ENCODE measurements at regions not wholly inside any gene's neighbourhood (a gene's known extent, or its start where the extent isn't known, plus 50 kb on each side); places are given as distances from the start of the nearest gene placed in this dataset.
A peak's percentile ranks its signal among the peaks of the same experiment; 100 is the strongest.
"Not testable (repeated sequence)": the region's sequence is repeated elsewhere in the genome, so short reads cannot be mapped to it uniquely, and the experiment has no call there.

DNA sequence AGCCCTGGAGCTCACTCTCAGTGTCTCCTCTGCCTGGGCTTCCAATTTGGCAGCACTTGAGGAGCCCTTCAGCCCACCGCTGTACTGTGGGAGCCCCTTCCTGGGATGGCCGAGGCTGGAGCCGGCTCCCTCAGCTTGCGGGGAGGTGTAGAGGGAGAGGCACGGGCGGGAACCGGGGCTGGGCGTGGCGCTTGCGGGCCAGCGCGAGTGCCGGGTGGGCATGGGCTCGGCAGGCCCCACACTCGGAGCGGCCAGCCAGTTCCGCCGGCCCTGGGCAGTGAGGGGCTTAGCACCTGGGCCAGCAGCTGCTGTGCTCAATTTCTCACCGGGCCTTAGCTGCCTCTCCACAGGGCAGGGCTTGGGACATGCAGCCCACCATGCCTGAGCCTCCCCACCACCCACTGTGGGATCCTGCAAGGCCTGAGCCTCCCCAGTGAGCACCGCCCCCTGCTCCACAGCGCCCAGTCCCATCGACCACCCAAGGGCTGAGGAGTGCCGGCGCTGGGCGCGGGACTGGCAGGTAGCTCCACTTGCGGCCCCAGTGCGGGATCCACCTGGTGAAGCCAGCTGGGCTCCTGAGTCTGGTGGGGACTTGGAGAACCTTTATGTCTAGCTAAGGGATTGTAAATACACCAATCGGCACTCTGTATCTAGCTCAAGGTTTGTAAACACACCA is 65.1 kb upstream of the ROPN1B start:
- H3K4me1 ChIP-seq (ENCODE audit: control insufficient read depth, insufficient read depth, low read length); H3K9ac ChIP-seq (ENCODE audit: low read depth, low read length); H3K4me3 ChIP-seq (ENCODE audit: low read depth, low read length); H3K9me3 ChIP-seq (ENCODE audit: control insufficient read depth, insufficient read depth, low read length); H3K36me3 ChIP-seq (ENCODE audit: control insufficient read depth, insufficient read depth, low read length); H3K27me3 ChIP-seq (ENCODE audit: control insufficient read depth, insufficient read depth, low read length): not testable (repeated sequence)

GRCh38 chr3:125907279-125907678 is 61.7 kb upstream of the ROPN1B start:
- H3K4me3 ChIP-seq (ENCODE audit: low read depth, low read length); H3K9ac ChIP-seq (ENCODE audit: low read depth, low read length); H3K4me1 ChIP-seq (ENCODE audit: control insufficient read depth, insufficient read depth, low read length); H3K36me3 ChIP-seq (ENCODE audit: control insufficient read depth, insufficient read depth, low read length); H3K27me3 ChIP-seq (ENCODE audit: control insufficient read depth, insufficient read depth, low read length); H3K9me3 ChIP-seq (ENCODE audit: control insufficient read depth, insufficient read depth, low read length): not testable (repeated sequence)

- H3K4me3 ChIP-seq (ENCODE audit: low read depth, low read length); H3K4me1 ChIP-seq (ENCODE audit: control insufficient read depth, insufficient read depth, low read length); H3K36me3 ChIP-seq (ENCODE audit: control insufficient read depth, insufficient read depth, low read length); H3K9ac ChIP-seq (ENCODE audit: low read depth, low read length); H3K27me3 ChIP-seq (ENCODE audit: control insufficient read depth, insufficient read depth, low read length); H3K9me3 ChIP-seq (ENCODE audit: control insufficient read depth, insufficient read depth, low read length): not testable (repeated sequence)
Observed at GRCh38 chr3:125910851-125911250, 58.1 kb upstream of the ROPN1B start.

DNA sequence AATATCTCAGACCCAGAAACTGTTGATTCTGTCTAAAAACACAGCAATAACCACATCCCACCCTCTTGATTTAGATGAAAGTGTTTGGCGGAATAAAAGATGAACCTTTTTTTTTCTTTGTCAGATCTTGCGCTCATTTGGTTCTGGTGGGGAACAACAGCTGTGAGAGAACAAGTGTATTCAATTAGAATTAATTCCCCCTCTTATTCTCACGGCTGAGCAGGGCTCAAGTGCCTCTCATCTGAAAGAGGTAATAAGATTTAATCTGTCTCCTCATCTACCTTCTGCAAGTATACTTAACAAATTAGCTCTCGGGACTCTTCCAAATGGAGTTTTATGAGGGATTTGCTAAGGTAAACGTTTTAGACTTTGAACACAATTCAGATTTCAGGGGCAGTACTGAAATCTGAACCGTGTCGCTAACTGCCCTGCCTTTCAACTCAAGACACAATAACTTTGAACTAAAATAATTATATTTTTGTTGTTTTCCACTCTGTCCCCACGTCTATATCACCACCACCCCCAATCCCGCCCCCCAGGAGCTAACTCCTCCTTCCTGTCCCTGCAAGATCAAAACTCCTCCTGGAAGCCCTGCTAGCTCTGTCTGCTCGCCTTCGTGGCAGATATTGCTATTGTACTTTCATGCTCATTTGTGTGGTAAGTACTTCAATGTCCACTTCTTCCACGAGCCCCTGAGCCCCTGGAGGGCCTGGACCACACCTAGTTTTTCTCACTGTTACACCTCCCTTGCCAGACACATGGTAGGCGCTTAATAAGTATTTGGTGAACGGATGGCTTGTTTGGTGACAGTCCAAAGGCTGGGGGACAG is 54.2 kb upstream of the ROPN1B start:
- H3K9me3 ChIP-seq (ENCODE audit: control insufficient read depth, insufficient read depth, low read length); H3K4me1 ChIP-seq (ENCODE audit: control insufficient read depth, insufficient read depth, low read length); H3K9ac ChIP-seq (ENCODE audit: low read depth, low read length); H3K36me3 ChIP-seq (ENCODE audit: control insufficient read depth, insufficient read depth, low read length); H3K27me3 ChIP-seq (ENCODE audit: control insufficient read depth, insufficient read depth, low read length): not testable (repeated sequence)
- peak overlapping the region; percentile 55 for H3K4me3 ChIP-seq (ENCODE audit: low read depth, low read length)

- not testable (repeated sequence) for H3K27me3 ChIP-seq (ENCODE audit: control insufficient read depth, insufficient read depth, low read length); H3K9ac ChIP-seq (ENCODE audit: low read depth, low read length)
Observed at GRCh38 chr3:125915437-125915787, 53.6 kb upstream of the ROPN1B start.

GRCh38 chr3:125915792-125916375 is 53.1 kb upstream of the ROPN1B start:
- H3K4me3 ChIP-seq (ENCODE audit: low read depth, low read length); H3K36me3 ChIP-seq (ENCODE audit: control insufficient read depth, insufficient read depth, low read length); H3K9ac ChIP-seq (ENCODE audit: low read depth, low read length); H3K4me1 ChIP-seq (ENCODE audit: control insufficient read depth, insufficient read depth, low read length); H3K9me3 ChIP-seq (ENCODE audit: control insufficient read depth, insufficient read depth, low read length); H3K27me3 ChIP-seq (ENCODE audit: control insufficient read depth, insufficient read depth, low read length): not testable (repeated sequence)

More at GRCh38 chr3:125915437-125915787, 53.6 kb upstream of the ROPN1B start:
- H3K4me1 ChIP-seq (ENCODE audit: control insufficient read depth, insufficient read depth, low read length); H3K9me3 ChIP-seq (ENCODE audit: control insufficient read depth, insufficient read depth, low read length); H3K36me3 ChIP-seq (ENCODE audit: control insufficient read depth, insufficient read depth, low read length): not testable (repeated sequence)
- peak overlapping the region; percentile 55 for H3K4me3 ChIP-seq (ENCODE audit: low read depth, low read length)

- Histone ChIP-seq H3K4me1 (ENCODE audit: control insufficient read depth, insufficient read depth, low read length) (no peaks in the 10 kb centered on the region), H3K4me3 (ENCODE audit: low read depth, low read length) (peak overlapping the region; percentile 65)
Observed at GRCh38 chr3:125916376-125916978, 52.5 kb upstream of the ROPN1B start.

GRCh38 chr3:125917020-125917549 is 51.9 kb upstream of the ROPN1B start:
- not testable (repeated sequence) for H3K4me1 ChIP-seq (ENCODE audit: control insufficient read depth, insufficient read depth, low read length); H3K9me3 ChIP-seq (ENCODE audit: control insufficient read depth, insufficient read depth, low read length)

More at GRCh38 chr3:125916376-125916978, 52.5 kb upstream of the ROPN1B start:
- Histone ChIP-seq H3K9ac (ENCODE audit: low read depth, low read length) (peak overlapping the region; percentile 70), H3K27me3 (ENCODE audit: control insufficient read depth, insufficient read depth, low read length) (no peaks in the 10 kb centered on the region), H3K36me3 (ENCODE audit: control insufficient read depth, insufficient read depth, low read length) (no peaks in the 10 kb centered on the region), H3K9me3 (ENCODE audit: control insufficient read depth, insufficient read depth, low read length) (no peaks in the 10 kb centered on the region)

DNA sequence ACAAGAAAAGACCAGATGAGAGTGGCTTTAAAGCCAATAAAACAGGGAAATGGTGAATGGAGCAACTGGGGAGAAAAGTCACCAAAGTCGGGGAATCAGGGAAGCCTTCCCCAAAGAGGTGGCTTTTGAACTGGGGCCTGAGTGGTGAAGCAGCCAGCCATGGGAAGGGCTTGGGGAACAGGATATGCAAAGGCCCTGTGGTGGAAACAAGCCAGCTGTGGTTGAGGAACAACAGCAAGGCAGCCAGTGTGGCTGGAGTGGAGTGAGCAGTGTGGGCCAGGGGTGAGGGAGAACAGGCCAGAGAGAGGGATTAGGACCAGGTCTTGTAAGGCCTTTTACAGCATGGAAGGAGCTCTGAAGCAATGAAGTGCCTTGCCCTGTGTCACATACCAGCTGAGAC is 51.0 kb upstream of the ROPN1B start:
- H3K36me3 ChIP-seq (ENCODE audit: control insufficient read depth, insufficient read depth, low read length) = not testable (repeated sequence)

More at GRCh38 chr3:125917020-125917549, 51.9 kb upstream of the ROPN1B start:
- H3K9ac ChIP-seq (ENCODE audit: low read depth, low read length) = peak overlapping the region; percentile 70
- not testable (repeated sequence) for H3K27me3 ChIP-seq (ENCODE audit: control insufficient read depth, insufficient read depth, low read length); H3K36me3 ChIP-seq (ENCODE audit: control insufficient read depth, insufficient read depth, low read length)
- peak overlapping the region; percentile 65 for H3K4me3 ChIP-seq (ENCODE audit: low read depth, low read length)

DNA sequence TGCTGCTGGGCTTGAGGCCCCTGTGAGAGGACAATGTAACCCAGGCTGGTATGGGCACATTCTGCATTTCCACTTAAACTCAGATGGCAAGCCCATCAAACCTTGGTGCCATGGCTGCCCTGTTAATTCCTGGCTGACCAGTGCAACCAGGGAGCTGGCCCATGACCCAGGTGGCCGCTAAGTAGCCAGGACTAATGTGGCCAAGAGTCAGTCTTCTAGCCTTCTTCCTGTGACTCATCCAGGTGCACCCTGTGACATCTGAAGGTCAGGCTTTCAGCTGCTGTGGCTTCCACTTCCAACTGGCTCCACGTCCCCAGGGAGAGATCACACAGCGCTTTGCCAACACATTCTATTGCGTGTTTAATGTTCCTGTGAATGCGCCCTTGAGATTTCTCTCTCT is 50.5 kb upstream of the ROPN1B start:
- H3K4me1 ChIP-seq (ENCODE audit: control insufficient read depth, insufficient read depth, low read length); H3K9ac ChIP-seq (ENCODE audit: low read depth, low read length): not testable (repeated sequence)

More for the DNA sequence above, 51.0 kb upstream of the ROPN1B start:
- H3K27me3 ChIP-seq (ENCODE audit: control insufficient read depth, insufficient read depth, low read length); H3K4me1 ChIP-seq (ENCODE audit: control insufficient read depth, insufficient read depth, low read length); H3K9me3 ChIP-seq (ENCODE audit: control insufficient read depth, insufficient read depth, low read length); H3K9ac ChIP-seq (ENCODE audit: low read depth, low read length); H3K4me3 ChIP-seq (ENCODE audit: low read depth, low read length): not testable (repeated sequence)

DNA sequence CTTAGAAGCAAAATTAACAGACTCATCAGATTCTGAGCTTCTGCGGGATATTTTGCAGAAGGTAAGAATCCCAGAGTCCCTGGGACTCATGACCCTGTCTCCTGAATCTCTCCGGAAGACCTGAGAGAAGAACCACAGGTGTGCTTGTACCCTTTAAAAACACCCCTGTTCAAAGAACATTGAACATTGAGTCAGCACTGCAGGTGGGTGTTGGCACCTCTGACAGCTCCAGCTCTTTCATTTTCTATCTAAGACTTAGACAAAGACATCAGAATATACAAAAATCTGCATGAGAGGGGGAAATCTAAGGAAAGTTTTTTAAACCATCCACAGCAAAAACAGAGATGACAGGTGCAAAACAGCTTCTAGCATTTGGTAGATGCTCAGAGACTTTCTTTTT is 50.1 kb upstream of the ROPN1B start:
- not testable (repeated sequence) for H3K4me1 ChIP-seq (ENCODE audit: control insufficient read depth, insufficient read depth, low read length); H3K9me3 ChIP-seq (ENCODE audit: control insufficient read depth, insufficient read depth, low read length); H3K9ac ChIP-seq (ENCODE audit: low read depth, low read length); H3K27me3 ChIP-seq (ENCODE audit: control insufficient read depth, insufficient read depth, low read length); H3K36me3 ChIP-seq (ENCODE audit: control insufficient read depth, insufficient read depth, low read length); H3K4me3 ChIP-seq (ENCODE audit: low read depth, low read length)

More for the DNA sequence above, 50.5 kb upstream of the ROPN1B start:
- not testable (repeated sequence) for H3K27me3 ChIP-seq (ENCODE audit: control insufficient read depth, insufficient read depth, low read length); H3K36me3 ChIP-seq (ENCODE audit: control insufficient read depth, insufficient read depth, low read length); H3K4me3 ChIP-seq (ENCODE audit: low read depth, low read length); H3K9me3 ChIP-seq (ENCODE audit: control insufficient read depth, insufficient read depth, low read length)

Measured in iPS-15b (cell line).